NCI-H1417 (cell line): ENCODE measurements at regions not wholly inside any gene's neighbourhood (a gene's known extent, or its start where the extent isn't known, plus 50 kb on each side); places are given as distances from the start of the nearest gene placed in this dataset.

Experiments used
- DNase-seq, 3 experiments: peaks; one replicate each; lab custom pipeline; 2025; lab: John Stamatoyannopoulos, UW

- no peak for DNase-seq
Measured at GRCh38 chr2:239518286-239519088, 117.7 kb upstream of the HDAC4 start.

GRCh38 chr2:239517686-239518085 lies 116.9 kb upstream of the HDAC4 start:
- DNase-seq, result no peak

- no peak for DNase-seq
Measured at GRCh38 chr2:239516954-239517305, 116.1 kb upstream of the HDAC4 start.

GRCh38 chr2:239516286-239516953 lies 115.6 kb upstream of the HDAC4 start:
- DNase-seq, result no peak

GRCh38 chr2:239514754-239515530 lies 114.1 kb upstream of the HDAC4 start:
- DNase-seq, result no peak

GRCh38 chr2:239512054-239512453 lies 111.2 kb upstream of the HDAC4 start:
- DNase-seq, result no peak

- no peak for DNase-seq
Measured at GRCh38 chr2:239509373-239510143, 108.7 kb upstream of the HDAC4 start.

- no peak for DNase-seq
Measured at GRCh38 chr2:239508261-239508660, 107.4 kb upstream of the HDAC4 start.

- DNase-seq, result no peak
Measured at GRCh38 chr2:239507576-239508258, 106.9 kb upstream of the HDAC4 start.

GRCh38 chr2:239506961-239507360 lies 106.1 kb upstream of the HDAC4 start:
- DNase-seq, result no peak

- peak; percentile 41 to 78 (median 52) for DNase-seq
Measured at GRCh38 chr2:239506101-239506857, 105.5 kb upstream of the HDAC4 start.

GRCh38 chr2:239504643-239505235 lies 103.9 kb upstream of the HDAC4 start:
- DNase-seq, result no peak

- DNase-seq, result peak in 2 of 3 experiments; percentile 27 to 39
Measured at GRCh38 chr2:239502430-239503186, 101.8 kb upstream of the HDAC4 start.

- no peak for DNase-seq
Measured at GRCh38 chr2:239500574-239501550, 100.0 kb upstream of the HDAC4 start.

GRCh38 chr2:239499726-239500573 lies 99.1 kb upstream of the HDAC4 start:
- DNase-seq, result no peak

GRCh38 chr2:239498981-239499634 lies 98.3 kb upstream of the HDAC4 start:
- DNase-seq, result no peak

GRCh38 chr2:239498576-239498975 lies 97.8 kb upstream of the HDAC4 start:
- no peak for DNase-seq
